Neural cell (in vitro differentiated cells): ENCODE measurements at regions not wholly inside any gene's neighbourhood (a gene's known extent, or its start where the extent isn't known, plus 50 kb on each side); places are given as distances from the start of the nearest gene placed in this dataset.

Source experiments
- H2AFZ ChIP-seq: fragments of 200-600, 300-800 bp; sonication (generic), shearing (Covaris generic); 2 replicates; pipeline ENCODE4 v1.6.0; 2014; ENCODE audit warnings: low read depth, mild to moderate bottlenecking, antibody characterized with exemption, low read length, moderate library complexity
- H3F3A ChIP-seq: fragments of 200-600 bp; shearing (Covaris generic); 2 replicates; pipeline ENCODE4 v1.6.1; 2016; ENCODE audit warnings: mild to moderate bottlenecking, moderate library complexity, mixed read lengths, antibody characterized with exemption, low read length; ENCODE audit not compliant: insufficient read depth, poor library complexity, severe bottlenecking
- H3K27ac ChIP-seq: fragments of 200-600, 300-800 bp; sonication (generic), shearing (Covaris generic); 2 replicates; pipeline ENCODE4 v1.5.1; 2014; ENCODE audit warnings: mild to moderate bottlenecking, low read length, moderate library complexity
- H3K27me3 ChIP-seq: fragments of 300-800, 200-600 bp; sonication (generic), shearing (Covaris generic); 2 replicates; pipeline ENCODE4 v1.6.0; 2014; ENCODE audit warnings: mild to moderate bottlenecking, low read depth, low read length, moderate library complexity; ENCODE audit not compliant: insufficient read depth
- H3K36me3 ChIP-seq: fragments of 300-800, 200-600 bp; sonication (generic), shearing (Covaris generic); 2 replicates; pipeline ENCODE4 v1.5.1; 2014; ENCODE audit warnings: mild to moderate bottlenecking, antibody characterized with exemption, low read length, moderate library complexity; ENCODE audit not compliant: insufficient read depth
- H3K4me2 ChIP-seq: fragments of 300-800, 200-600 bp; sonication (generic), shearing (Covaris generic); 2 replicates; pipeline ENCODE4 v1.6.0; 2014; ENCODE audit warnings: mild to moderate bottlenecking, low read length
- H3K4me3 ChIP-seq: fragments of 300-800, 200-600 bp; sonication (generic), shearing (Covaris generic); 2 replicates; pipeline ENCODE4 v1.5.1; 2014; ENCODE audit warnings: mild to moderate bottlenecking, low read length, moderate library complexity
- H3K79me2 ChIP-seq: fragments of 200-600 bp; shearing (Covaris generic); replicated peaks from 2 replicates; pipeline ENCODE4 v1.6.0; 2014; ENCODE audit warnings: mild to moderate bottlenecking, low read length, moderate library complexity; ENCODE audit not compliant: insufficient read depth
- H3K9ac ChIP-seq: fragments of 300-800, 200-600 bp; sonication (generic), shearing (Covaris generic); 2 replicates; pipeline ENCODE4 v1.6.1; 2016; ENCODE audit warnings: mild to moderate bottlenecking, low read length, mixed read lengths
- H3K9me2 ChIP-seq: fragments of 200-600 bp; shearing (Covaris generic); 2 replicates; pipeline ENCODE4 v1.6.1; 2016; ENCODE audit warnings: mild to moderate bottlenecking, low read length, mixed read lengths; ENCODE audit not compliant: insufficient read depth
- H3K9me3 ChIP-seq: fragments of 200-600, 300-800 bp; sonication (generic), shearing (Covaris generic); 2 replicates; pipeline ENCODE4 v1.6.1; 2016; ENCODE audit warnings: mild to moderate bottlenecking, mixed run types, low read length, moderate library complexity, mixed read lengths
- H4K20me1 ChIP-seq: fragments of 200-600 bp; shearing (Covaris generic); 2 replicates; pipeline ENCODE4 v1.6.1; 2016; ENCODE audit warnings: mild to moderate bottlenecking, mixed run types; ENCODE audit not compliant: insufficient read depth
- CTCF ChIP-seq: fragments of 450-650 bp; IDR thresholded peaks from 2 replicates; pipeline ENCODE4 v1.5.1; 2014; ENCODE audit warnings: antibody characterized with exemption, mild to moderate bottlenecking, moderate library complexity; ENCODE audit not compliant: poor library complexity, severe bottlenecking
- EP300 ChIP-seq: fragments of 450-650 bp; conservative IDR thresholded peaks from 2 replicates; pipeline ENCODE4 v1.6.1; 2014; ENCODE audit warnings: antibody characterized with exemption, mild to moderate bottlenecking, moderate library complexity; ENCODE audit not compliant: poor library complexity, severe bottlenecking
- EZH2 ChIP-seq: fragments of 200-600, 300-800 bp; shearing (Covaris generic), sonication (generic); IDR thresholded peaks from 2 replicates; pipeline ENCODE4 v1.6.1; 2014; ENCODE audit warnings: antibody characterized with exemption, low read length, borderline replicate concordance, mild to moderate bottlenecking; ENCODE audit not compliant: insufficient read depth, poor library complexity, severe bottlenecking
- MXI1 ChIP-seq: fragments of 450-650 bp; conservative IDR thresholded peaks from 2 replicates; pipeline ENCODE4 v1.6.1; 2014; ENCODE audit warnings: antibody characterized with exemption, mild to moderate bottlenecking; ENCODE audit not compliant: poor library complexity, severe bottlenecking
- POLR2AphosphoS5 ChIP-seq: IDR thresholded peaks from 2 replicates; pipeline ENCODE4 v1.6.1; 2012
- RAD21 ChIP-seq: fragments of 450-650 bp; conservative IDR thresholded peaks from 2 replicates; pipeline ENCODE4 v1.6.1; 2014; ENCODE audit warnings: antibody characterized with exemption, mild to moderate bottlenecking, moderate library complexity
- REST ChIP-seq: IDR thresholded peaks from 2 replicates; pipeline ENCODE4 v1.6.1; 2012; ENCODE audit warnings: borderline replicate concordance
- SMC3 ChIP-seq: fragments of 450-650 bp; conservative IDR thresholded peaks from 2 replicates; pipeline ENCODE4 v1.6.1; 2014; ENCODE audit warnings: antibody characterized with exemption, mild to moderate bottlenecking, moderate library complexity; ENCODE audit not compliant: poor library complexity
- TAF1 ChIP-seq: IDR thresholded peaks from 2 replicates; pipeline ENCODE4 v1.6.1; 2012; ENCODE audit warnings: low read depth

- H3K4me3 ChIP-seq = no peak overlapping the region
- H3K36me3 ChIP-seq = no peaks in the 10 kb centered on the region
- TF ChIP-seq POLR2AphosphoS5 = no peak
- TF ChIP-seq CTCF = no peak
- TF ChIP-seq EZH2 = no peak
- no peak for TF ChIP-seq TAF1
- no peak overlapping the region for H2AFZ ChIP-seq
- no peak overlapping the region for H3K9ac ChIP-seq
- no peaks in the 10 kb centered on the region for H3F3A ChIP-seq
- no peak overlapping the region for H3K4me2 ChIP-seq
- H3K9me2 ChIP-seq = no peaks in the 10 kb centered on the region
- H3K9me3 ChIP-seq = no peaks in the 10 kb centered on the region
- no peaks in the 10 kb centered on the region for H4K20me1 ChIP-seq
- H3K27me3 ChIP-seq = no peaks in the 10 kb centered on the region
- no peak overlapping the region for H3K27ac ChIP-seq
- no peaks in the 10 kb centered on the region for H3K79me2 ChIP-seq
Measured at GRCh38 chr1:90591355-90591969, 125.6 kb downstream of the BARHL2 start.

- no peaks in the 10 kb centered on the region for H3K79me2 ChIP-seq
- no peaks in the 10 kb centered on the region for H4K20me1 ChIP-seq
- no peak overlapping the region for H2AFZ ChIP-seq
- no peaks in the 10 kb centered on the region for H3K27me3 ChIP-seq
- no peaks in the 10 kb centered on the region for H3K9me3 ChIP-seq
- TF ChIP-seq SMC3 = no peak
- no peak for TF ChIP-seq RAD21
- TF ChIP-seq POLR2AphosphoS5 = no peak
- TF ChIP-seq REST = no peak
- TF ChIP-seq CTCF = no peak
- TF ChIP-seq EP300 = no peak
- no peak for TF ChIP-seq EZH2
- no peak for TF ChIP-seq TAF1
- no peak for TF ChIP-seq MXI1
- H3K4me3 ChIP-seq = no peak overlapping the region
- H3K4me2 ChIP-seq = no peak overlapping the region
- no peak overlapping the region for H3K27ac ChIP-seq
- H3K9ac ChIP-seq = no peak overlapping the region
- H3K36me3 ChIP-seq = no peaks in the 10 kb centered on the region
- no peaks in the 10 kb centered on the region for H3K9me2 ChIP-seq
- no peaks in the 10 kb centered on the region for H3F3A ChIP-seq
Measured at GRCh38 chr1:90580176-90580575, 136.9 kb downstream of the BARHL2 start.
